Skeletal muscle satellite cell (primary cell): ENCODE measurements at regions not wholly inside any gene's neighbourhood (a gene's known extent, or its start where the extent isn't known, plus 50 kb on each side); places are given as distances from the start of the nearest gene placed in this dataset.
A peak's percentile ranks its signal among the peaks of the same experiment; 100 is the strongest.

ENCODE experiments used
- H3K27me3 ChIP-seq: 2 replicates; pipeline ENCODE4 v1.7.0; 2013; ENCODE audit warnings: low read length; ENCODE audit not compliant: control insufficient read depth, insufficient read depth
- H3K36me3 ChIP-seq: 2 replicates; pipeline ENCODE4 v1.7.0; 2013; ENCODE audit warnings: mild to moderate bottlenecking, control low read depth, low read length; ENCODE audit not compliant: insufficient read depth
- H3K4me1 ChIP-seq: 2 replicates; pipeline ENCODE4 v1.7.0; 2013; ENCODE audit warnings: low read length; ENCODE audit not compliant: control insufficient read depth, insufficient read depth
- H3K4me2 ChIP-seq: 2 replicates; pipeline ENCODE4 v1.7.0; 2013; ENCODE audit warnings: mild to moderate bottlenecking, low read length
- H3K4me3 ChIP-seq: 2 replicates; pipeline ENCODE4 v1.7.0; 2013; ENCODE audit warnings: low read length
- H3K9ac ChIP-seq: 2 replicates; pipeline ENCODE4 v1.7.0; 2013; ENCODE audit warnings: mild to moderate bottlenecking, low read depth, low read length, moderate library complexity
- H3K9me3 ChIP-seq: replicated peaks from 2 replicates; pipeline ENCODE4 v1.7.0; 2013; ENCODE audit warnings: mild to moderate bottlenecking, control low read depth, low read length

- H3K4me1 ChIP-seq, result peaks cover 35% of the 10 kb centered on the region
- H3K9ac ChIP-seq, result no peak overlapping the region
- H3K4me3 ChIP-seq, result no peak overlapping the region
- H3K36me3 ChIP-seq, result no peaks in the 10 kb centered on the region
- peaks cover 5% of the 10 kb centered on the region for H3K27me3 ChIP-seq
- no peaks in the 10 kb centered on the region for H3K9me3 ChIP-seq
- no peak overlapping the region for H3K4me2 ChIP-seq
These were observed 62.7 kb upstream of the GGTA1 start for GRCh38 chr9:121562301-121562700.

GRCh38 chr9:121563425-121563824 lies 63.8 kb upstream of the GGTA1 start:
- no peaks in the 10 kb centered on the region for H3K36me3 ChIP-seq
- H3K4me2 ChIP-seq, result no peak overlapping the region
- no peaks in the 10 kb centered on the region for H3K9me3 ChIP-seq
- H3K4me1 ChIP-seq, result peaks cover 32% of the 10 kb centered on the region
- H3K9ac ChIP-seq, result no peak overlapping the region
- peaks cover 5% of the 10 kb centered on the region for H3K27me3 ChIP-seq
- no peak overlapping the region for H3K4me3 ChIP-seq

GRCh38 chr9:121563881-121564460 lies 64.3 kb upstream of the GGTA1 start:
- Histone ChIP-seq H3K36me3 (no peaks in the 10 kb centered on the region), H3K9me3 (no peaks in the 10 kb centered on the region), H3K27me3 (peaks cover 5% of the 10 kb centered on the region), H3K4me1 (peaks cover 31% of the 10 kb centered on the region), H3K4me3 (no peak overlapping the region), H3K4me2 (no peak overlapping the region), H3K9ac (no peak overlapping the region)

DNA sequence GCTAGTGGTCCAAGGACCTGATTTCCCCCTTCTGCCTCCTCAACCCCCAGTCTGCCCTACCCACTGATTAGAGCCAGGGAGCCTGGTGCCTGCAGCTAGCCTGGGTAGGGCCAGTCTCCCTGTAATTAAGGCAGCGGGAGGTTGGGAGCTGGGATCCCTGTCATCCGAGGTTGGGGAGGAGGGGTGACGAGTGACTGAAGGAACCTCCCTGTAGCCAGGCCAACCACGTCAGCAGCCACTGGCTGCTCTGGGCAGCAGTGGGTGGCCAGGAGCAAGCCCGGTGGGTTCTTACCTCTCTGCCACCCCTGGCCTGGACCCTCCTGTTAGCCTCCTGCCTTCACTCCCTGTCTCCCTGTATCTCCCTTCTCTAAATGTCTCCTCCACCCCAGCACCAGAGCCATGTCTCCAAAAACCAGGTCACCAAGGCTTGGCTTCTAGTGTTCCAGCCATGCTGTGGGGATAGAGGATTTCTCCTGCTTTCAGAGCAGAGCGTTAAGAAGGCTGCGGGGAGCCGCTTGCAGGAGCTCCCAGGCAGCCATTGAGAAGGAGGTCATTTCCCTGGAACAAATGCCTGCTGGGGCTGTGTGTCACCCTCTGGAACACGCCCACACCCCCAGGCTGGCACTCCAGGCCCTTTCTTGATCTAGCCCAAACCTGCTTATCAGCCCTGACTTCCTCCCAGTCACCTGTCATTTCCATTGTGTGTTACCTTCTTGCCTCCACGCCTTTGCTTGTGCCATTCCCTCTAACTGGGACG lies 65.0 kb upstream of the GGTA1 start:
- peaks cover 30% of the 10 kb centered on the region for H3K4me1 ChIP-seq
- H3K9ac ChIP-seq, result no peak overlapping the region
- H3K36me3 ChIP-seq, result no peaks in the 10 kb centered on the region
- H3K4me3 ChIP-seq, result no peak overlapping the region
- H3K4me2 ChIP-seq, result no peak overlapping the region
- no peaks in the 10 kb centered on the region for H3K9me3 ChIP-seq
- H3K27me3 ChIP-seq, result peaks cover 6% of the 10 kb centered on the region

DNA sequence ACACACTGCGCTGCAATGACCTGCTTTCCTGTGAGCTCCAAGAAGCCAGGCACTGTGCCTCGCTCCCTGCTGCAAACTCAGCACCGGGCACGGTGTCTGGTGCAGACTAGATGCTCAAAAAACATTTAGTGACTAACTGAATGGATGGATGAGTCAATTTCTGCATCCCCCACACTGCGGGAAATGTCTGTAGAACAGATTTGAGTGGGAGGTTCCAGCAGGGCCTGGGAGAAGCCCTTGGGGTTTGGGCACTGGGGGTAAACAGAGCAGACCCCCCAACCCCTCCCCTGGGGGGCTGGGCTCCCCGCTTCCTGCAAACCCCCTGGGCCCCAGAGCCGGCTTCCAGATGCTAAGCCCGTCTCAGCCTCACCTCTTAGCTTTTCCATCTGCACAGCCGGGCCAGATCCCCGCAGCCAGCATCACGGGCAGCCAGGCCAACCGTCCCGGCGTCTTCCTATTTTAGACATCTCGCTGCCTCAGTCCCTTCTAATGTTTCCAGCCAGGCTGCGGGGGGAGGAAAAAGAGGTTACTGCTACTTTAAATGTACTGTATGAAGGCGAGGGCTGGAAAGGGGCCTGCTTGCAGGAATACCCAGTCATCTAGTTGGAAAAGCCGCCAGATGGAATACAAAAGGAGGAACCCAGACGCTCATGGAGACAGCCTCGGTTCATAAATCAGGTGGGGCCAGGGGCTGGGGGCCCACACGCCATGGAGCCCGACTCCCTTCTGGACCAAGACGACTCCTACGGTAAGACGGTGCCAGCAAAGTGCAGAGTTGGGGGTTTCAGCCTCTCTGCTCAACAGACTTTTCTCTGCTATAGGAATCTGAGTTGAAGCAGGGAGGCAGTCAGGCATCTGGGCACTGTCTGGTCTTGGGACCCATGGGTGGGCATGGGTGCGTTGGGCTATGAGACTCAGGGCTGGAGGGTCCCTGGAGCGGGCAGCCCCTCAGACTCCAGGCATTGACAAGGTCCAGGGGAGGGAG lies 67.1 kb upstream of the GGTA1 start:
- no peak overlapping the region for H3K4me3 ChIP-seq
- peak overlapping the region; percentile 16 for H3K9ac ChIP-seq
- H3K27me3 ChIP-seq, result peaks cover 17% of the 10 kb centered on the region
- H3K36me3 ChIP-seq, result no peaks in the 10 kb centered on the region
- H3K9me3 ChIP-seq, result no peaks in the 10 kb centered on the region
- H3K4me1 ChIP-seq, result peaks cover 30% of the 10 kb centered on the region
- peak overlapping the region; percentile 60 for H3K4me2 ChIP-seq

DNA sequence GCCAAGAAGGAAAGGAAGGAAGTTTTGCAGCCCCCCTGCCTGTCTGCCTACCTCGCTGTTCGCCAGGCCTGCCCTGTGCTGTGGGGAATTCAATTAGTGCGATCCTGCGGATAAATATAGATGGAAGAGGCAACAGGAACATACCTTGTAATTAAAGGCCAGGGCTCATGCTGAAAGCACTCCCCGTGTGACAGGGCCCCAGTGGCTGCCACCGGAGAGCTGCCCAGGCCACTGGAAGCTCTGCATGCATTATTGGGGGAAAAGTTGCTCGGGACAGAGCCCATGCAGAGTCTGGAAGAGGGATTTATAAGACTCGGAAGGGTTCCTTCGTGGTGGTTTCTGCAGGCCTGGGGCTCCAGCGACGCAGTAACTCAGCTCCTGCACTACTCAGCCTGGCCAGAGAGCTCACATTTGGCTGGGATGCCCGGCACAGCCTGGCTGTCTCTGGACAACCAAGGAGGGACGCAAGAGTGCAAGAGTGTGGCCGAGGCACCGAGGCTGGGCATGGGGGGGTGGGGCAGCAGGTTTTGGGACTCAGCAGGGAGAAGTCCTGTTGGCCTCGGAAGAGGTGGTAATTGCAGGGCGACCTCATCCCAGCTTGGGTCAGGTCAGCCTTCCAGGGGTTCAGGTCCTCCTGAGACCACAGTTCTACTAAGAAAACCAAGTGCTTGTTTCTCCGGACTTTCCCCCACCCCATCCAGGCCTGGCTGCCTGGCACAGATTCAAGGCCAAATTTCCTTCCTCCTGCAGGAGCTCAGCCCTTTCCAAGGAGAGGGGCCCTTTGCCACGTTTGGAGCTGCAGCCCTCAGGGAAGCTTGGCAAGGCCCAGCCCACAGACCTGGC lies 68.1 kb upstream of the GGTA1 start:
- H3K9ac ChIP-seq, result no peak overlapping the region
- no peak overlapping the region for H3K4me3 ChIP-seq
- no peaks in the 10 kb centered on the region for H3K36me3 ChIP-seq
- no peaks in the 10 kb centered on the region for H3K9me3 ChIP-seq
- peaks cover 27% of the 10 kb centered on the region for H3K27me3 ChIP-seq
- peak overlapping the region; percentile 60 for H3K4me2 ChIP-seq
- H3K4me1 ChIP-seq, result peaks cover 30% of the 10 kb centered on the region

DNA sequence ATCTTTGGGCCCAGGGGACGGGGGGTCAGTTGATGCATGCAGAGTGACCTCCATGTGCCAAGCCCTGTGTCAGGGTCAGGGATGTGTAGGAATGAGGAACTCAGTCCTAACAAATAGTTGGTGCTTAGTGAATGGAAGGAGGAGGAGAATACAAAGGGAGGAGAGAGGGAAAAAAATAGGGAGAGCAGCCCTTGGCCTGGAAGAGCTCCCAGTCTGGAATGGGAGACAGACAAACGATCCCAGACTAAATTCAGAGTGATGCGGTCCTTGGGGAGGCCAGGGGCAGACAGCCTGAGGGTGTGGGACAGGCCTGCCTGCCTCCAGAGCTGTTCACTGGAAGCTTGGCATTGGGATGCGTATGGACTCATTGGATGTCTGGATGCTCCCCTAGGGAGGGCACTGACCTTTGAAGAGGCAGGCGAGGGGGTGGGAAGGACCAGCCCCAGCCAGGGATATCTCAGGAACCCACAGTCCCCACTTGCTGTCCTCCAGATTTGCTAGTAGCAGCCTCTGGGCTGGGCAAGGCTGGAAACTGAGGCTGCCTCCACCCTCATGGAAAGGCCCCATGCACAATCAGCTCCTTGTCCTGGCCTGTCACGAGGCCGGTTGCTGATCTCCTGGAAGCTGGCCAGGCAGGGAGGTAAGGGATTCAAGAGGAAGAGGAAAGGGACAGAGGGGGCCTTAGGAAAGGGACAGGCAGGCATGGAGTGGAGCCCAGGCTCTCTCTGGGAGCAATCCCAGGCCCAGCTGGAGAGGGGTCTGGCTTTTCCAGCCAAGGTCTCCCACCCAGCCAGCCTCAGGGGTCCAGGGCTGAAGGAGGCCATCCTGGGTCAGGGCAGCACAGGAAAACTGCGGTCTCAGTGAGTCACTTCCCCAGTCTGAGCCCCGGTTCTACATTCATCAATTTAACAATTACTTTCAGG lies 69.0 kb upstream of the GGTA1 start:
- no peaks in the 10 kb centered on the region for H3K9me3 ChIP-seq
- no peak overlapping the region for H3K9ac ChIP-seq
- H3K4me2 ChIP-seq, result no peak overlapping the region
- no peak overlapping the region for H3K4me3 ChIP-seq
- peaks cover 30% of the 10 kb centered on the region for H3K4me1 ChIP-seq
- H3K36me3 ChIP-seq, result no peaks in the 10 kb centered on the region
- H3K27me3 ChIP-seq, result peaks cover 24% of the 10 kb centered on the region

- no peaks in the 10 kb centered on the region for H3K9me3 ChIP-seq
- no peak overlapping the region for H3K4me3 ChIP-seq
- H3K36me3 ChIP-seq, result no peaks in the 10 kb centered on the region
- no peak overlapping the region for H3K9ac ChIP-seq
- H3K27me3 ChIP-seq, result peaks cover 25% of the 10 kb centered on the region
- H3K4me2 ChIP-seq, result no peak overlapping the region
- H3K4me1 ChIP-seq, result peaks cover 30% of the 10 kb centered on the region
These were observed 69.6 kb upstream of the GGTA1 start for GRCh38 chr9:121569266-121569648.

DNA sequence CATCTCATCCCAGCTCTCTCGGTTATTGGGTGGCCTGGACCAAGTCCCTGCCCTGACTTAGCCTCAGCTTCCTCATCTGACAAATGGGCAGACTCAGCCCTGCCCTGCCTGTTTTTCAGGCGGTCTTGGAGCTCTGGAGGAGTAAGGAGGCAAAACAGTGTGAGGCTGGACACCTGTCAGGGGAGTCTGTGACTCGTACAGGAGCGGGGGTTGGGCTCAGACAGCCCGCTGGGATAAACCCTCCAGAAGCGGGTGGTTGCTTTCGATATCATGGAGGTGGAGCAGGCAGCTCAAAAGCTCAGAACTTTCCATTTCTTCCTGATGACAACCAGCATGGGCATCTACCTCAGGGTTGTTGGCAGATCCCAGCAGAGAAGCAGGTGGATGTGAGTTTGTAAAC lies 72.9 kb upstream of the GGTA1 start:
- Histone ChIP-seq H3K36me3 (no peaks in the 10 kb centered on the region), H3K9me3 (no peaks in the 10 kb centered on the region), H3K4me1 (peaks cover 11% of the 10 kb centered on the region), H3K4me3 (no peak overlapping the region), H3K4me2 (no peak overlapping the region), H3K27me3 (peaks cover 40% of the 10 kb centered on the region), H3K9ac (no peak overlapping the region)

GRCh38 chr9:121573717-121574485 lies 74.3 kb upstream of the GGTA1 start:
- no peaks in the 10 kb centered on the region for H3K9me3 ChIP-seq
- peaks cover 1% of the 10 kb centered on the region for H3K4me1 ChIP-seq
- H3K27me3 ChIP-seq, result peaks cover 46% of the 10 kb centered on the region
- no peak overlapping the region for H3K4me2 ChIP-seq
- H3K4me3 ChIP-seq, result no peak overlapping the region
- no peak overlapping the region for H3K9ac ChIP-seq
- no peaks in the 10 kb centered on the region for H3K36me3 ChIP-seq
